GM10266 (cell line): ENCODE measurements at regions not wholly inside any gene's neighbourhood (a gene's known extent, or its start where the extent isn't known, plus 50 kb on each side); places are given as distances from the start of the nearest gene placed in this dataset.

ENCODE experiments used
- DNase-seq: peaks from one replicate; pipeline ENCODE4 v3.0.0; 2012; ENCODE audit errors: extremely low spot score
- CTCF ChIP-seq: IDR thresholded peaks from 2 replicates; pipeline ENCODE4 v1.5.1; 2012; ENCODE audit warnings: mild to moderate bottlenecking, low read depth; ENCODE audit not compliant: control insufficient read depth, insufficient read depth; ENCODE audit errors: missing control alignments

- DNase-seq, result no peak
- TF ChIP-seq CTCF, result no peak
Observed at GRCh38 chr1:191163621-191164020, 686.0 kb upstream of the BRINP3 start.

- DNase-seq, result peak; percentile 24
- no peak for TF ChIP-seq CTCF
Observed at GRCh38 chr1:191174298-191174697, 696.6 kb upstream of the BRINP3 start.

- TF ChIP-seq CTCF, result no peak
Observed at GRCh38 chr1:191176131-191176530, 698.5 kb upstream of the BRINP3 start.

GRCh38 chr1:191206513-191207207 lies 729.0 kb upstream of the BRINP3 start:
- no peak for DNase-seq
- no peak for TF ChIP-seq CTCF

More at GRCh38 chr1:191176131-191176530, 698.5 kb upstream of the BRINP3 start:
- no peak for DNase-seq

GRCh38 chr1:191222206-191222605 lies 744.5 kb upstream of the BRINP3 start:
- TF ChIP-seq CTCF, result no peak
- no peak for DNase-seq

- DNase-seq, result no peak
- no peak for TF ChIP-seq CTCF
Observed at GRCh38 chr1:191240925-191241324, 763.3 kb upstream of the BRINP3 start.

GRCh38 chr1:191255354-191256054 lies 777.8 kb upstream of the BRINP3 start:
- no peak for TF ChIP-seq CTCF
- DNase-seq, result no peak
